Bronchial epithelial cell (primary cell): ENCODE measurements at regions not wholly inside any gene's neighbourhood (a gene's known extent, or its start where the extent isn't known, plus 50 kb on each side); places are given as distances from the start of the nearest gene placed in this dataset.

ENCODE experiments used
- DNase-seq: peaks from one replicate; pipeline ENCODE4 v3.0.0-alpha.2; 2010; ENCODE audit warnings: low read depth
- FAIRE-seq: peaks from 2 replicates; lab custom pipeline; 2011; peaks lifted over from hg19 to GRCh38; lab: Jason Lieb, UNC
- H3K27me3 ChIP-seq: 2 replicates; pipeline ENCODE4 v1.5.1; 2011; ENCODE audit warnings: low read length; ENCODE audit not compliant: control insufficient read depth, insufficient read depth
- H3K36me3 ChIP-seq: 2 replicates; pipeline ENCODE4 v1.5.1; 2011; ENCODE audit warnings: low read length; ENCODE audit not compliant: control insufficient read depth, insufficient read depth
- H3K4me3 ChIP-seq: 2 replicates; pipeline ENCODE4 v1.5.1; 2011; ENCODE audit warnings: mild to moderate bottlenecking, low read depth, low read length, control low read depth
- TF ChIP-seq, protein P1 (sequence below): IDR thresholded peaks from 2 replicates; pipeline ENCODE4 v1.5.1; 2011; ENCODE audit warnings: mild to moderate bottlenecking, moderate library complexity, low read length, control low read depth, inconsistent platforms; ENCODE audit not compliant: insufficient read depth, severe bottlenecking

DNA sequence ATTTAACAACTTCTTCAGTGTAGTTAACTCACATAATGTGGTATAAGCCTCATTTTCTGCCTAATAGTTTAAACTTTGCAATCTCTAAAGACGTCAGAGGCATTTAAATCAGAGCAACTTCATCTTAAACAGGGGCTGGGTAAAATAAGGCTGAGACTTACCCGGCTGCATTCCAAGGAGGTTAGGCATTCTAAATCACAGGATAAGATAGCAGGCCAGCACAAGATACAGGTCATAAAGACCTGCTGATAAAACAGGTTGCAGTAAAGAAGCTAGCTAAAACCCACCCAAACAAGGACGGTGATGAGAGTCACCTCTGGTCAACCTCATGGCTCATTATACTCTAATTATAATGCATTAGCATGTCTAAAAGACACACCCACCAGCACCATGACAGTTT is 115.6 kb upstream of the PKP2 start:
- DNase-seq (peak; percentile 75), FAIRE-seq (peak; percentile 18)
- Histone ChIP-seq H3K4me3 (no peak overlapping the region), H3K27me3 (no peaks in the 10 kb centered on the region), H3K36me3 (no peaks in the 10 kb centered on the region)
- TF ChIP-seq, protein P1, sequence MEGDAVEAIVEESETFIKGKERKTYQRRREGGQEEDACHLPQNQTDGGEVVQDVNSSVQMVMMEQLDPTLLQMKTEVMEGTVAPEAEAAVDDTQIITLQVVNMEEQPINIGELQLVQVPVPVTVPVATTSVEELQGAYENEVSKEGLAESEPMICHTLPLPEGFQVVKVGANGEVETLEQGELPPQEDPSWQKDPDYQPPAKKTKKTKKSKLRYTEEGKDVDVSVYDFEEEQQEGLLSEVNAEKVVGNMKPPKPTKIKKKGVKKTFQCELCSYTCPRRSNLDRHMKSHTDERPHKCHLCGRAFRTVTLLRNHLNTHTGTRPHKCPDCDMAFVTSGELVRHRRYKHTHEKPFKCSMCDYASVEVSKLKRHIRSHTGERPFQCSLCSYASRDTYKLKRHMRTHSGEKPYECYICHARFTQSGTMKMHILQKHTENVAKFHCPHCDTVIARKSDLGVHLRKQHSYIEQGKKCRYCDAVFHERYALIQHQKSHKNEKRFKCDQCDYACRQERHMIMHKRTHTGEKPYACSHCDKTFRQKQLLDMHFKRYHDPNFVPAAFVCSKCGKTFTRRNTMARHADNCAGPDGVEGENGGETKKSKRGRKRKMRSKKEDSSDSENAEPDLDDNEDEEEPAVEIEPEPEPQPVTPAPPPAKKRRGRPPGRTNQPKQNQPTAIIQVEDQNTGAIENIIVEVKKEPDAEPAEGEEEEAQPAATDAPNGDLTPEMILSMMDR: no peak

DNA sequence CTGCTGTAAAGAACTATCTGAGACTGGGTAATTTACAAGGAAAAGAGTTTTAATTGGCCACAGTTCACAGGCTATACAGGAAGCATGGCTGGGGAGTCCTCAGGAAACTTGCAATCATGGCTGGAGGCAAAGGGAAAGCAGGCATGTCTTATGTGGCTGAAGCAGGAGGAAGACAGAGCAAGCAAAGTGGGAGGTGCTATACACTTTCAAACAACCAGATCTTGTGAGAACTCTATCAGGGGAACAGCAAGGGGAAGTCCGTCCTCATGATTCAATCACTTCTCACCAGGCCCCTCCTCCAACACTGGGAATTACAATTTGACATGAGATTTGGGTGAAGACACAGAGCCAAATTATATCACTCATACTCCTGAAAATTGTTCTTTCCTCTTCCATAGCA is 109.5 kb upstream of the PKP2 start:
- no peak overlapping the region for H3K4me3 ChIP-seq
- TF ChIP-seq, protein P1: no peak

DNA sequence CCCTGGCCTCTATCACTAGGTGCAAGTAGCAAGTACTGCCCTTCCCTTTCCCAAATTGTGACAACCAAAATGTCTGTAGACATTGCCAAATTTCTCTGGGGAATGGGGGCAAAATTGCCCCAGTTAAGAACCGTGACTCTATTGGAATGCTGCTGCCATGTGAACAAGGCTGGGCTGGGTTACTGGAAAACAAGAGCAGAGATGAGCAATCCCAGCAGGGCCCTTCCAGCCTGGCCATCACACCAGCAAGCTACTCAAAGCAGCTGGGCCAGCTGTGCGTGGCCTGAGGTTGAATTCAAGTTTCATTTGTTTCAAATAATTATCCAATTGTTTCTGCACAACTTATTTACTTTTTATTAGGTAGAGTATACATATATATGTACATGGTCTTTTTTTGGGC is 103.4 kb upstream of the PKP2 start:
- TF ChIP-seq, protein P1: no peak
- H3K27me3 ChIP-seq: no peaks in the 10 kb centered on the region
- no peak overlapping the region for H3K4me3 ChIP-seq
- no peak for DNase-seq
- no peak for FAIRE-seq
- H3K36me3 ChIP-seq: no peaks in the 10 kb centered on the region

More for the DNA sequence above, 109.5 kb upstream of the PKP2 start:
- Histone ChIP-seq H3K36me3 (no peaks in the 10 kb centered on the region), H3K27me3 (no peaks in the 10 kb centered on the region)
- DNase-seq (no peak), FAIRE-seq (no peak)

DNA sequence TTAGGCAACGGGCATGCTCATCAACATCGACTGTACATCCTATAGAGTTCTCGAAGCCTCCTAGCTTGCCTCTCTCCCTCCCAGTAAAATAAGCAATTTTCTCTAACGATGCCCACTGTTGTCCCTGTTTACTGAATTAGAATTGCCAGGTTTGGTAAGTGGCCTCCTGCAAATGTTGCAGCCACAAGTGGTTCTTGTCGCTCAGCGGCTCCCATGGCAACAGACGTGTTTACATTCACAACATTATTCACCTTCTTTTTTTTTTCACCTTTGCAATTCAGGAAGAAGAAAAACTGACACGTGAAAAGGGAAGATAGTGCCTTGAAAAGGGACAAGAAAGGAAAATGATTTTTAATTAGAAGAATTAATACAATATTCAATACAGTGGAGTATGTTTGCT is 100.9 kb upstream of the PKP2 start:
- DNase-seq (no peak), FAIRE-seq (no peak)
- TF ChIP-seq, protein P1: no peak

DNA sequence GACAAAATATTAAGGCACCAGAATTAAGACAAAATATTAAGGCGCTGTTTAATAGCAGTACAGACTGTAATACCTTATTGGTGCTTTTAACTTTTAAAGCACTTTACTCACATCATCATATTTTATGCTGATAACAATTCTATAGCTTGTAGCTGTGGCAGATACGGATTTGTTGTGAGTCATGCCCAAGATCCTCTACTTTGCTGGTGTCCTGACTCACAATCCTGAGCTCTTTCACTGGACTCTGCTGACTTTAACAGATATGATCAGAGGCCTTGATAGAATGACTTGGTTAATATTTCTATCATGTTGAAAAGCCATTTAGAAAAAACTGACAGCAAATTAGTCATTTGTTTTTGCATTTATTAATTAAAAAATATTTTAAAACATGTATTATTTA is 99.0 kb upstream of the PKP2 start:
- TF ChIP-seq, protein P1: no peak
- no peaks in the 10 kb centered on the region for H3K36me3 ChIP-seq
- FAIRE-seq (no peak), DNase-seq (peak; percentile 51)
- H3K27me3 ChIP-seq: peaks cover 3% of the 10 kb centered on the region
- H3K4me3 ChIP-seq: no peak overlapping the region

More for the DNA sequence above, 100.9 kb upstream of the PKP2 start:
- Histone ChIP-seq H3K36me3 (no peaks in the 10 kb centered on the region), H3K4me3 (no peak overlapping the region), H3K27me3 (peaks cover 3% of the 10 kb centered on the region)

DNA sequence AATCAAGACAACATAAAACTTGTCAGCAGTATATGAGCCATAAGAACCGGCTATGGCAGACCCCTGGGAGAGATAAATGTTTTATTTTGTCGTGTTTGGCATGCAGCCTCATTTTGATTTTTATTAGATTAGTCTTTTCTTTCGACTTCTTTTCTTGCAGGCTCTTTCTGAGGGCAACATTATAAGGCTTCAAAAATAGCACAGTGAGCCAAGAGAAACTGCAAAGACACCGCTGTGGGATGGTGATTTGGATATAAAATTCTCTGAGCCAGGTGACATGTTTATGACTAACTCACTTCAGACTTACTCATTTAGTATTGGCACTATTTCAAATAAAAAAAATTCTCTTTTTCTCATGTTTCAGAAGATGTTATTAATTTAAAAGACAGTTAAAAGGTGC is 96.8 kb upstream of the PKP2 start:
- peaks cover 3% of the 10 kb centered on the region for H3K27me3 ChIP-seq
- DNase-seq (peak; percentile 35), FAIRE-seq (no peak)

More for the DNA sequence above, 96.8 kb upstream of the PKP2 start:
- Histone ChIP-seq H3K4me3 (no peak overlapping the region), H3K36me3 (no peaks in the 10 kb centered on the region)
- TF ChIP-seq, protein P1: no peak
